ENCODE measurements at regions not wholly inside any gene's neighbourhood (a gene's known extent, or its start where the extent isn't known, plus 50 kb on each side); places are given as distances from the start of the nearest gene placed in this dataset.

GRCh38 chr4:15374656-15375055, 53.2 kb upstream of the C1QTNF7 start:
- DNase-seq (ENCODE audit: low spot score), result no peak

- DNase-seq (ENCODE audit: low spot score), result no peak
These were observed 52.2 kb upstream of the C1QTNF7 start for GRCh38 chr4:15375667-15376066.

GRCh38 chr4:15376145-15376544, 51.7 kb upstream of the C1QTNF7 start:
- DNase-seq (ENCODE audit: low spot score), result no peak

DNA sequence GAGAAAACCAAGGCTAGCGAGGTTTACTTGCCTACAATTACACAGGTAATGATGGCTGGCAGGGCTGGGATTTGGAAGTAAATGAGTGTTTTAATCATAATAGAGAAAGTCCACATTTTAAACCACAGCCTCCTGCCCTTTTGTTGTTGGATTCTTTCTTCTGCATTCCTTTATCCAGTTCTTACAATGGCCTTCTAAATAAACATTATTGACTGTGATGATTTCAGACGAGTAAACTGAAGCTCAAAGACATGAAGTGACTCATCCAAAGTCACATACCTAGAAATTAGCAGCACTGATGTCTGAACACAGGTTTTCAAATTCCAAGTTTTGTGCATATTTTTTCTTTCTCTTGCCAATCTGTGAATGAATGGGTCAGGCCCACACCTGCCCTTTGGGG, 51.2 kb upstream of the C1QTNF7 start:
- no peak for DNase-seq (ENCODE audit: low spot score)

Data from NAMALWA (cell line).